Fibroblast of lung (primary cell): ENCODE measurements at regions not wholly inside any gene's neighbourhood (a gene's known extent, or its start where the extent isn't known, plus 50 kb on each side); places are given as distances from the start of the nearest gene placed in this dataset.
"Not testable (repeated sequence)": the region's sequence is repeated elsewhere in the genome, so short reads cannot be mapped to it uniquely, and the experiment has no call there.

Experiments used
- DNase-seq, 2 donors: peaks; one replicate each; pipeline versions ENCODE4 v3.0.0 to v3.0.0-alpha.2; 2010; ENCODE audit warnings: low read depth in 2 of 2
- H2AFZ ChIP-seq: 2 replicates; pipeline ENCODE4 v1.5.1; 2012; ENCODE audit warnings: low read length, control low read depth, inconsistent platforms
- H3K27ac ChIP-seq: 2 replicates; pipeline ENCODE4 v1.5.1; 2011; ENCODE audit warnings: low read length, control low read depth; ENCODE audit not compliant: insufficient read depth
- H3K27me3 ChIP-seq: 2 replicates; pipeline ENCODE4 v1.5.1; 2011; ENCODE audit warnings: mild to moderate bottlenecking, low read length; ENCODE audit not compliant: control insufficient read depth, insufficient read depth
- H3K36me3 ChIP-seq: 2 replicates; pipeline ENCODE4 v1.5.1; 2011; ENCODE audit warnings: low read length; ENCODE audit not compliant: control insufficient read depth, insufficient read depth
- H3K4me1 ChIP-seq: 2 replicates; pipeline ENCODE4 v1.5.1; 2011; ENCODE audit warnings: low read length; ENCODE audit not compliant: control insufficient read depth, insufficient read depth; ENCODE audit errors: extremely low read depth
- H3K4me2 ChIP-seq: 2 replicates; pipeline ENCODE4 v1.5.1; 2011; ENCODE audit warnings: low read length, control low read depth; ENCODE audit not compliant: insufficient read depth; ENCODE audit errors: extremely low read depth
- H3K4me3 ChIP-seq, 4 experiments: fragments of 200-600 bp in 1 of 4; sonication (generic) in 1 of 4; replicated peaks in 1 of 4; 2 replicates each; pipeline ENCODE4 v1.5.1; 2011 to 2016; ENCODE audit warnings: low read length in 4 of 4, low read depth in 3 of 4, mild to moderate bottlenecking in 3 of 4, control low read depth in 2 of 4, inconsistent platforms in 1 of 4, mixed read lengths in 1 of 4; ENCODE audit not compliant: insufficient read depth in 1 of 4; ENCODE audit errors: control extremely low read depth in 1 of 4
- H3K79me2 ChIP-seq: 2 replicates; pipeline ENCODE4 v1.5.1; 2012; ENCODE audit warnings: mild to moderate bottlenecking, low read length, inconsistent platforms; ENCODE audit not compliant: control insufficient read depth, insufficient read depth
- H3K9ac ChIP-seq: 2 replicates; pipeline ENCODE4 v1.5.1; 2011; ENCODE audit warnings: mild to moderate bottlenecking, low read length, control low read depth; ENCODE audit not compliant: insufficient read depth
- H3K9me3 ChIP-seq: 2 replicates; pipeline ENCODE4 v1.5.1; 2012; ENCODE audit warnings: low read depth, low read length; ENCODE audit not compliant: control insufficient read depth, insufficient read depth
- H4K20me1 ChIP-seq: 2 replicates; pipeline ENCODE4 v1.5.1; 2011; ENCODE audit warnings: low read length; ENCODE audit not compliant: control insufficient read depth, insufficient read depth; ENCODE audit errors: extremely low read depth
- CTCF ChIP-seq, 2 donors: IDR thresholded peaks in 1 of 2; conservative IDR thresholded peaks in 1 of 2; 1 replicate in 1 of 2; 2 replicates in 1 of 2; pipeline ENCODE4 v1.5.1; 2011 to 2012; ENCODE audit warnings: low read length in 2 of 2, control low read depth in 1 of 2, inconsistent platforms in 1 of 2, low read depth in 1 of 2, mild to moderate bottlenecking in 1 of 2
- EZH2 ChIP-seq: IDR thresholded peaks from 2 replicates; pipeline ENCODE4 v1.5.1; 2012; ENCODE audit warnings: low read length, control low read depth, mild to moderate bottlenecking; ENCODE audit errors: missing control alignments

GRCh38 chr5:179457612-179458011 lies 92.7 kb upstream of the RUFY1 start:
- Histone ChIP-seq H3K36me3 (no peaks in the 10 kb centered on the region), H3K27ac (no peak overlapping the region), H3K4me1 (no peaks in the 10 kb centered on the region), H3K9me3 (no peaks in the 10 kb centered on the region), H4K20me1 (no peaks in the 10 kb centered on the region), H3K27me3 (no peaks in the 10 kb centered on the region), H3K4me2 (no peak overlapping the region), H3K9ac (no peak overlapping the region), H3K4me3 (no peak overlapping the region), H3K79me2 (no peaks in the 10 kb centered on the region), H2AFZ (no peak overlapping the region)
- TF ChIP-seq EZH2 (no peak), CTCF (conservative IDR thresholded peaks at IDR 0.05 in 1 of 2, IDR thresholded peaks at IDR 0.05 in 1 of 2; ENCODE audit: low read depth in 1 of 2, low read length in 2 of 2) (no peak)
- no peak for DNase-seq

- not testable (repeated sequence) for H3K36me3 ChIP-seq, DNase-seq, H3K4me1 ChIP-seq, H3K4me3 ChIP-seq, H4K20me1 ChIP-seq, H2AFZ ChIP-seq, H3K4me2 ChIP-seq, H3K27ac ChIP-seq, H3K9me3 ChIP-seq, H3K9ac ChIP-seq, H3K79me2 ChIP-seq, H3K27me3 ChIP-seq
Observed at GRCh38 chr5:179456075-179456474, 94.3 kb upstream of the RUFY1 start.

- Histone ChIP-seq H3K4me1 (no peaks in the 10 kb centered on the region), H3K27me3 (no peaks in the 10 kb centered on the region), H4K20me1 (no peaks in the 10 kb centered on the region), H3K79me2 (no peaks in the 10 kb centered on the region), H3K9ac (no peak overlapping the region), H3K36me3 (no peaks in the 10 kb centered on the region), H3K4me3 (no peak overlapping the region), H3K9me3 (no peaks in the 10 kb centered on the region), H2AFZ (no peak overlapping the region), H3K27ac (no peak overlapping the region), H3K4me2 (no peak overlapping the region)
- DNase-seq: no peak
- TF ChIP-seq EZH2 (no peak), CTCF (conservative IDR thresholded peaks at IDR 0.05 in 1 of 2, IDR thresholded peaks at IDR 0.05 in 1 of 2; ENCODE audit: low read depth in 1 of 2, low read length in 2 of 2) (no peak)
Observed at GRCh38 chr5:179455320-179455719, 95.0 kb upstream of the RUFY1 start.

- no peaks in the 10 kb centered on the region for H3K79me2 ChIP-seq
- H3K27ac ChIP-seq: no peak overlapping the region
- H3K4me3 ChIP-seq: no peak overlapping the region
- no peak for DNase-seq
- H3K4me2 ChIP-seq: no peak overlapping the region
- no peaks in the 10 kb centered on the region for H4K20me1 ChIP-seq
- H2AFZ ChIP-seq: no peak overlapping the region
- H3K36me3 ChIP-seq: no peaks in the 10 kb centered on the region
- H3K9ac ChIP-seq: no peak overlapping the region
- no peaks in the 10 kb centered on the region for H3K27me3 ChIP-seq
- TF ChIP-seq CTCF (conservative IDR thresholded peaks at IDR 0.05 in 1 of 2, IDR thresholded peaks at IDR 0.05 in 1 of 2; ENCODE audit: low read depth in 1 of 2, low read length in 2 of 2) (no peak), EZH2 (no peak)
- no peaks in the 10 kb centered on the region for H3K4me1 ChIP-seq
- no peaks in the 10 kb centered on the region for H3K9me3 ChIP-seq
Observed at GRCh38 chr5:179454356-179454755, 96.0 kb upstream of the RUFY1 start.
